GM13976 (cell line): ENCODE measurements at regions not wholly inside any gene's neighbourhood (a gene's known extent, or its start where the extent isn't known, plus 50 kb on each side); places are given as distances from the start of the nearest gene placed in this dataset.

Source experiments
- DNase-seq: peaks from one replicate; pipeline ENCODE4 v3.0.0; 2012; ENCODE audit warnings: low spot score
- CTCF ChIP-seq: IDR thresholded peaks from 2 replicates; pipeline ENCODE4 v1.5.1; 2012; ENCODE audit warnings: borderline replicate concordance, mild to moderate bottlenecking; ENCODE audit not compliant: insufficient read depth; ENCODE audit errors: extremely low read depth, missing control alignments, control extremely low read depth
- in situ Hi-C: fragments of 300-500 bp; cut with MboI; formaldehyde crosslinking; loops from one replicate; pipeline ENCODE4 v1.12.0; 2022; ENCODE audit warnings: low sequenced_read_pairs, mixed read lengths, inconsistent platforms; ENCODE audit not compliant: unreplicated experiment

GRCh38 chr4:144594471-144594986 is 51.4 kb upstream of the HHIP start:
- TF ChIP-seq CTCF: no peak
- DNase-seq: no peak
- in situ Hi-C loops: no loop called here

DNA sequence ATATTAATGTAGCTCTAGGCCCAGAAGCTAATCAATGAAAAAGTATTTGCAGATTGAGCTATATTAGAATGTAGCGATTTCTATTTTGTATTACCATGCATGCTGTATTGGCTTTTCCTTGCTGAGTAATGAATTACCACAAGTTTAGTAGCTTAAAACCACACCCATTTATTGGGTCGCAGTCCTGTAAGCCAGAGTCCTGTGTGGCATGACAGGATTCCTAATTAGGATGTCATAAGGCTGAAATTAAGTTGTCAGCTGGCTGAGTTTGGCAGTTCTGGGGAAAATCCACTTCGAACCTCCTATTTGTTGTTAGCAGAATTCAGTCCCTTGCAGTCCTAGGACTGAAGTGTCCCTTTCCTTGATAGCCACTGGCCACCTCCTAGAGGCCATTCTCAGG is 50.3 kb upstream of the HHIP start:
- TF ChIP-seq CTCF: no peak
- DNase-seq: no peak
- in situ Hi-C loops: no loop called here
